Dedifferentiated amniotic fluid mesenchymal stem cell (primary cell): ENCODE measurements at regions not wholly inside any gene's neighbourhood (a gene's known extent, or its start where the extent isn't known, plus 50 kb on each side); places are given as distances from the start of the nearest gene placed in this dataset.

Source experiments
- DNase-seq: peaks from one replicate; pipeline ENCODE4 v3.0.0-alpha.2; 2016; ENCODE audit errors: extremely low spot score

- DNase-seq, result no peak
These were observed 78.3 kb upstream of the NEK6 start for GRCh38 chr9:124179196-124180071.

- DNase-seq, result no peak
These were observed 77.2 kb upstream of the NEK6 start for GRCh38 chr9:124180557-124180956.

- DNase-seq, result no peak
These were observed 75.0 kb upstream of the NEK6 start for GRCh38 chr9:124182741-124183140.

- DNase-seq, result no peak
These were observed 74.0 kb upstream of the NEK6 start for GRCh38 chr9:124183772-124184171.

GRCh38 chr9:124185413-124185812 lies 72.3 kb upstream of the NEK6 start:
- DNase-seq, result no peak

GRCh38 chr9:124187311-124187710 lies 70.4 kb upstream of the NEK6 start:
- no peak for DNase-seq

GRCh38 chr9:124188331-124189110 lies 69.2 kb upstream of the NEK6 start:
- DNase-seq, result no peak

- DNase-seq, result no peak
These were observed 67.0 kb upstream of the NEK6 start for GRCh38 chr9:124190761-124191160.

GRCh38 chr9:124191691-124192395 lies 65.9 kb upstream of the NEK6 start:
- no peak for DNase-seq

- DNase-seq, result no peak
These were observed 61.0 kb upstream of the NEK6 start for GRCh38 chr9:124196814-124197176.

GRCh38 chr9:124197177-124198095 lies 60.3 kb upstream of the NEK6 start:
- DNase-seq, result no peak

GRCh38 chr9:124198331-124198730 lies 59.4 kb upstream of the NEK6 start:
- no peak for DNase-seq

GRCh38 chr9:124198948-124199347 lies 58.8 kb upstream of the NEK6 start:
- DNase-seq, result no peak

- no peak for DNase-seq
These were observed 58.3 kb upstream of the NEK6 start for GRCh38 chr9:124199474-124199873.

GRCh38 chr9:124202447-124202971 lies 55.2 kb upstream of the NEK6 start:
- DNase-seq, result no peak

GRCh38 chr9:124205686-124206352 lies 51.9 kb upstream of the NEK6 start:
- DNase-seq, result no peak

- DNase-seq, result no peak
These were observed 51.4 kb upstream of the NEK6 start for GRCh38 chr9:124206391-124206790.
